ENCODE measurements at regions not wholly inside any gene's neighbourhood (a gene's known extent, or its start where the extent isn't known, plus 50 kb on each side); places are given as distances from the start of the nearest gene placed in this dataset.

DNA sequence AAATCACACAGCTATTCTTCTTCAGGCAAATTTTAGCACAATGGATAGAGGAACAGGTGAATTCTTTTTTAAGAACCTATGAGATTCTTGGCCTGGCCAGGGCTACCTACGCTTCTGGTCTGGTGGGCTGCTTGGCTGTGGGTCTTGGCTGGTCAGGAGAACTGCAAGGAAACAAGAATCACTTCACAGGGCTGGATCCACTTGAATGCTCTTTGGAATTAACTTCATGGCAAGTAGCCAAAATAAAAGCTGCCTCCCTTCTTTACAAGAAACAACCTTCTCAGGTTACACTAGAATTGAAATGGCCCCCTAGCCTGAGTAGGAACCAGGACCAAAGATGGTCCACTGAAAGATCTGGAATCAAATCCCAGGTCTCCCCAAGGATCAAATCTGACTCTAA lies 519.1 kb downstream of the IQCM start:
- ATAC-seq: no peak

DNA sequence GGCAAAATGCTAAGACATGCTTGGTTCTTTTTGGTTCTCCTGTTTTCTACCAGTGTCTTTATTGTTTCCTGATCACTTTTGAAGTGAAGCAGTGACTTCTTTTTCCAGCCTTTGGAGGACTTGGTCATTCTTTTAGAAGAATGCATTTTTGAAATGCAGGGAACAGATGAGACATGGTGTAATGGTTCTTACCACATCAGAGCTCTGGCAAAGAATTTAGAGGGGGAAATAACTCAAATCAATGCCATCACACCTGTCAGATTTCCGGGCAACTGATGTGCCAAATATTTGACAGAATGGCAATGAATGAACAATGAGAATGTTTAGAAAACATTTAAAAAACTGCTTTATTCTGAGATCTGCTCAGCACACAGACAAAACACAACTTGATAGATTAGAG lies 519.6 kb downstream of the IQCM start:
- ATAC-seq: no peak

DNA sequence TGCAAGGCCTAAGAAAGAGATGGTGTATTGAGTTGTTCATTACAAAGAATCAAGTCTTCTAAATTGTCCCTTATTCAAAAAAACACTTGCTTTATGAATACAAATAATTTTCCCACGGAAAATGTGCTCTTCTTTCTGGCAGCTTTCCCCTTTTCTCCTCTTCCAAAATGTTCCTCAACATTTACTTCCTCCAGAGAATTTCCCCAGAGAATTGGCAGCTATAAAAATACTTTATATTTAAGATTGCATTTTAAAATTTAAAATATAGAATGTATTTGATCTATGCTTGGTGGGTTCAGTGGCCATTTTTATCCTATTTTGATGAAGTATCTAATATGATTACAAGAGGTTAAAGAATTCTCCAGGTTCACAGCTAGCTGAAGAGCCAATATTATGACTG lies 521.0 kb downstream of the IQCM start:
- ATAC-seq: no peak

DNA sequence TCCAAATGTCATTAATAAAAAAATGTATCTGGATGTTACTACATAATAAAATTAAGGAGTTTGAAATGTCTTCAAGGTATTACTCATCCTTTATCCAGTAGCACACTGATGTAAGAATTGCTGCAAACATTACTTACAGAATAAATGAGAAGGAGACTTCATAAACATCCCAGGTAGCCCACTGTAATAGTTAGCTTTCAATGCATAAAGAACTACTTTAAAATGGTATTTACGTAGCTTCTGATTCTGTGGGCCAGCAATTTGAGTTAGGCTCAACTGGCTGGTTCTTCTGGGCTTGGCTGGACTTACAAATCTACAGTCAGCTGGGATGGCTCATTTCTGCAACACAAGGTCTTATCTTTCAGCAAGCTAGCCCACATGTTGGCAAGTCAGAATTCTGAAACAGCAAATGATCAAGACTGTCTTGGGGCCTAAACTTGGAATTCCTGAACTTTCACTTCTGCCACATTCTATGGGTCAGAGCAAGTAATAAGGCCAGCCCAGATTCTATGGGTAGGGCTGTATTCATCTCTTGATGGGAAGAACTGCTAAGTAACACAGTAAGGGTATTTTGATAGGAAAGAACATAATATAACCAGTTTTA lies 522.5 kb downstream of the IQCM start:
- no peak for ATAC-seq

DNA sequence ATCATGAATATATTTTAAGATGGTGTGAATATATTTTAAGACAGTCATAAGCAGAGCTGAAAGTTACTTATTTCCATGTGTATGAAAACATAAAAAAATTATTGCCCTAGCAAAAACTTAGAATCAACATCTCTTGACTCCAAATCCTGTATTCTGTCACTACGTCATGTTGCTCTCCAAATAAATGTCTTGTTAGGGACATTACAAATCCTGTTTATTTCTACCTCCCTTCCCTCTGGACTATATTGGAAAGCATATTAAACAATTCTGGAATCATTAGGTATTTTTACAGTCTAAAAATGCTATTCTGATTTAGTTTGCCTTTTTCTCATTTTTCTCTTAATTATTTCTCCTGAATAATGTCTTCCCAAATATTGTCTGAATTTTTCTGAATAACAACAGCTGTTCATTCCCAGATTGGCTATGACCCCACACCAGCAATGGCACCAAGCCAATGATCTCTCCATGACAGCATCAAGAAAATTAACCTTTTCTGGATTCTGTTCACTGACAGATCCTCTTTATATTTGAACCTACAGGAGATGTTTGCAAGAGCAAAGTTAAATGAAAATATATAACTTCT lies 523.1 kb downstream of the IQCM start:
- no peak for ATAC-seq

DNA sequence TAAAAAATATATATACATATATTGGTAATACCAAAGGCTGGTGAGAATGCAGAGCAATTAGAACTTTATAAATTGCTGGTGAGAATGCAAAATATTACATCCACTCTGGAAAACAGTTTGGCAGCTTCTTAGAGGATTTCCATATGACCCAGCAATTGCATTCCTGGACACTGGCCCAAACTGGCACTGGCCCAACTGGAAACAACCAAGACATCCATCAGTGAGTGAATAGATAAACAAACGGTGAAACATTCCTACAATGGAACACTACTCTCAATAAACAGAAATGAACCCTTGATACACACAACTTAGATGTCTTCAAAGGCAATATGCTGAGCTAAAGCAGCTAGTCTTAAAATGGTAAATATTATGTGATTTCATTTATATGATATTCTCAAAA lies 524.2 kb downstream of the IQCM start:
- ATAC-seq: no peak

DNA sequence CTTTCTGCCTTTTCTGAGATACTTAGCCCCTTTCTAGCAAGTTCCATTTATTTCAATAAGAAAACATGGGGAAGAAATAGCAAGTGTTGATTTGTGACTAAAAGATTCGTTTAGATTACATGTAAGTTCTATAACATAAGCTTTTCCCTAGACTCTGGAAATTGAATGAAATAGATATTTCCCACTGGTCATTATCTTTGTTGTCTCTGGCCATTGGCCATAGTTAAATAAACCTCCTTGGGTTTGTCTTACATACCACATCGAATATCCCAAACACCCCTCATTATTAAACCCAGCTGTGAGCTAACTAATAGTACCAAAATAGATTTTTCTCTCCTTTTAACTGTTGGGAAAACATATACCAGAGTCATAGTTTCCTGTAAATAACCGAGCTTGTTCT lies 534.8 kb downstream of the IQCM start:
- no peak for ATAC-seq

DNA sequence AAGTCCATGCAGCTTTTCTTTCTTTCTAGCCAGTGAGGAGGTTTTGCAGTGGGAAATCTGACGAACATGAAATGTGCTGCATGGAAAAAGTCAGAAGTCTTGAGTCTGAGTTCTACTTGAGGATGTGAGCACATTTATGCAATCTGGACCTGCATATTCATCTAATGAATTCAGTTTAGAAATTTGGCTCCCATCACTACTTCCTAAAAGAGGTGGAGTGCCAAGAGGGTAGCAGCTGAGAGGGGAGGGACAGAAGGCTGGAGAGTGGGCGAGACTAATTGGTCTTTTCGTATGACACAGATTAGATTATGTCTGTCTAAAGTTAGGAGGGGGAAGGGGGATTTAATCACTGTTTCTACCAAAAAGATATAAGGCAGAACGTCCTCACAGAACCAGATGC lies 535.9 kb downstream of the IQCM start:
- ATAC-seq: no peak

DNA sequence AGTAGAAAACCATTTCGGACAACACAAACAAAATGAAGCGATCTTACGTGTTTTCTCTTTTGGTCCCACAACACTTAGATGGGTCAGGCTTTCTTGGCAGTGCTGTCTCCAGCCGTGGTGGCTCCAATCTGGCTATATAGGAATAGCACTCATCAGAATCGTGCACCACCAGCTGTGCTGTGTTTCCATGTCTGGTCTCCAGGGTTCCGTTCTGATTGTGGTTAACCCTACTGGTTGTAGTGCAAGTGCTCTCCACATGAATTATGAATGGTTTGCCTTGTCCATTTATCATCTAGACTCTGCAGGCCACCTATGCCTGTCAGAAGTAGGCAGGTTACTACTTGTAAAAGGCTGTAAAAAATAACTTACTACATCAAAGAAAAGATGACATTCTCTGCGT lies 536.3 kb downstream of the IQCM start:
- no peak for ATAC-seq

DNA sequence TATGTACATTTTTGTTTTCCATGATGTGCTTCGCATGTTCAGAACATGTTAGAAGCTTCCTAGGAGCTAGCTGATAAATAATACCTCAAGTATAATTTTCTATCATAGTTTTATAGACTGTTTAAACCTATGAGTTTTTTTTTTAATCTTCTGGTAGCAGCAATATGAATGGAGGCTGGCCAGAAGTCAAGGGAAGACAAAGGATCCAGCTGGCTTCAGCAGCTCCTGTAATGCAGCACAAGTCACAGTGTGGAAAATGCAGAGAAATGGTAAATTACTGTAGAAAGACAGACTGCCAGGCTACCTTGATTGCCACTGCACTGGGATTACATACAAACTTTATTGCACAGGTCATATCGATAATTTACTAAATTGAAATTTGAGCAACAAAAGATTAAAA lies 537.9 kb downstream of the IQCM start:
- ATAC-seq: no peak

DNA sequence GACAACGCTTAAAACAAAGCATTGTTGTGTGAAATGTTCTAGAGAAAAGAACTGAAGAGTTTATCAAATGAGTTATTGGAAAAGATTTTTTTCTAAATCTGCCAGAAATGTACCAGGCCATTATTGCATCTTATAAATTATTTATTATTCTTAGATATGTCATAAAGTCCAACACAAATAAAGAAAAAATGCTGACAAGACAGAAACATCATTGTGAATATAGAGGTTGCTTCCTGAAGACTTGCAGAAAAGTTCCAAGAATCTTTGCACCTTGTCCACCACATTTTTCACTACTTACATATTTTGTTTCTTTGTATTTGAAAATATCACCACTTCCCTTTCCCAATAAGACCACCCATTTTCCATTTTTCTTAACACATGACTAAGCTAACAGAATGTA lies 545.8 kb downstream of the IQCM start:
- no peak for ATAC-seq

DNA sequence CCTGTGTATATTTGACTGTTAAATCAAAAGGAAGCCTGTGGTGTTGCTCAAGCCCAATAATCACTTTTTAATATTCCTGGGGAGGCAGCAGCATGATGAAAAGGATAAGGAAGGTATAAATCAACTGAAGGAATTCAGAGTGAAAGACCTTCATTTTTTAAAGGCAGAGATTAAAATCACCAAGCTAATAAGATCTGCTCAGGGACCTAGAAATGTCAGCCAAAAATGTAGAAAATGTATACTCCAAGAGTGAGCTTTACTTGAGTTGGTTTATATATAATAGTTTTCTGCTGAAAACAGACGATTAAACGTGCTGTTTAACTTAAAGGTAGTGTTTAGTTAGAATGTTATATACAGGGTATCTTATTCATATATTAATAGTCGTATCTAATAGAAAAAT lies 549.3 kb downstream of the IQCM start:
- no peak for ATAC-seq

DNA sequence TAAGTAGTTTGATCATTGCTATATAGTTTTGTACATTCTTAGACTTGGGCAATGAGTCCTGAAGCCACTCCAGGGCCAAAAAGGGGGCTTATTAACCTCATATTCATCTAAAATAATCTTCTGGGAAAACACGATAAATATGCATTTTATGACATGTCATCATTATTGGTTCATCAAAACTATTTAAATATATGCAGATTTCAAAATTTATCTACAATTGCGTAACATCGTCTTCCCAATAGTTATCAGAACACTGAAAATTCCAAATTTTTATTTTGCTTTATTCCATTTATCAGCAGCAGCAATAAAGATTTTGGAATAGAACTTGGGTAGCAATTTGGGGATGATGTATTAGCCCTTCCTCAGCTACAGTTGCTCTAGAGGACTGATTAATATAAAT lies 550.0 kb downstream of the IQCM start:
- ATAC-seq: no peak

DNA sequence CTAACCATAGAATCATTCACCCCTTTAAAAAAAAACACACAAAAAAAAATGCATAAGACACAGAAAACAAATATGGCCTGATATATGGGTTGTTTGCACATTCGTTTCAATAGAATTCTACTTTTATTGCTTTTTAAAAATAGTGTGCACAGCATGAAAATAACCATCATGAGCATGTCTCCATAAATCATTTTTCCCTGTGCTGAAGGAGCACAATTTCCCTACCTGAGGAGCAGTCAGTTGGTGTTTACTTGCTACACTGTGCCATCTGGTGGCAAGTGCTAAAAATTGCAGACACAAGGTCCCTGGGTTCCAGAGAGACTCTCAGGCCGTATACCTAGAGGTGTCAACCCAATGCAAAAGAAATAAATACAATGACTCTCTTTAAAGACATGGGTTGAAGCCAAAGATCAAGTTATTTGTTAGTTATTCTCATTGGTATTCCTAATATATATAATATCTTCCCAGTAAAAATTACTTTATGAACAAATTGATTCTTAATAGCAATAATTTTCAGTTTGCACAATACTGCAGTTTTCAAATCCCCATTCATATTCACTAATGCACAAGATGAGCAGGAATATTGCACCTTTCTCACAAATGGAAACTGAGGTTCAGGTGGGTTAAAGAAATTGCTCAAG lies 551.4 kb downstream of the IQCM start:
- ATAC-seq: no peak

DNA sequence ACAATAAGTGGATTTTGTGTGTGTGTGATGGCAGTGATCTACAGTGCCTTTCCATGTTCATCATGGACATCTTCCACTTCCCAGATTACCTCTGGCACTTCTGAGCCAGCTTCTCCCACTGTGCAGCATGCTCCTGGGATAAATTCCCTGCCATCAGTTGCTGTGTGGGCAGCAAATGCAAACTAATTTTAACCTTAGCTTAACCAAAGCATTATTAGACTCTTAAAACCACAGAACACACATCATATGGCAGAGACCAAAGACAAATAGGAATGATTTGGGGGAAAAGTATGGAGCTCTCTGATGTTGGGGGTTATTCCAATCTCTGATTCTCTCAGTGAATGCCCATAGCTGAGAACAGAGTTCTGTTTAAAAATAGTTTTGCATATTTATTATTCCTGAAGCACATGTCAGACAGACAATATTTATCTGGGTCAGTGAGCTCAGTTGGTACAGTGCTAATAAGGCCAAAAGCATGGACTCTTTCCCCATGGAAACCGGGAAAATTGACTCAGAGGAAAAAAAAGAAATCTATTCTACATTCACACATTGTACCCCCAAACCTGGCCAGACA lies 567.4 kb downstream of the IQCM start:
- ATAC-seq: no peak

DNA sequence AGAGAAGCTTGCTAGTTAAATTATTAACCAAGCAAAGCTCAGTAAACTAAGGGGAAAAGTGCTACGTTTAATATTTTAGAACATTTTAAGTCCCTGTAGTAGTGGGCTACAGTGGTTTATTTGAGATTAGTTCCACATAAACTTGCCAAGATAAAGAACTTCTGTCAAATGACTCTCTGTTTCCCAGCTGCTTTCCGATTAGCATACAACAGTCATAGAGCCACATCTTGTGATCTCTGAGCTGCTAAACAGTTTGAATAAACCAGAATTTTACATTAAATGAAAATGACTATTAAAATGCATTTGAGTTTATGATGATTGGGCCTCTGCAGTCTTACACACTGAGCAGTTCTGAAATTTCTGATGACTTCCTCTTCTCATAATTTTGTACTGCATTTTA lies 568.5 kb downstream of the IQCM start:
- no peak for ATAC-seq

DNA sequence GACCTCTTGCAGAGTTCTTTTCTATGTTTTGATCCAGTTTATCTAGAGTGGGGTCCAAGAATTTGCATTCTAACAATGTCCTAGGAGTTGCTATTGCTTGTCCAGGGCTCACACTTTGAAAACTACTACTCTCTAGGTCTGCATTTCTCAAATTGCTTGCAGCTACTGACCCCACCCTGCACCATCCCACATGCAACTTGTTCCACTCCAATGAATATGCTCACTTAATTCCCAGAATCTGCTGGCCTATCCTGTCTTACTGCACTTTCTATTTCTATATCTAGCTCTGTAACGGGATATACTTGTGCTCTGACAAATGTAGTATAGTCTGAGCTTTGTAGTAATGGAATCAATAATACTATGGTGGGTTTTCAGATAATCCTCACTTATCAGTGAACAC lies 570.3 kb downstream of the IQCM start:
- no peak for ATAC-seq

DNA sequence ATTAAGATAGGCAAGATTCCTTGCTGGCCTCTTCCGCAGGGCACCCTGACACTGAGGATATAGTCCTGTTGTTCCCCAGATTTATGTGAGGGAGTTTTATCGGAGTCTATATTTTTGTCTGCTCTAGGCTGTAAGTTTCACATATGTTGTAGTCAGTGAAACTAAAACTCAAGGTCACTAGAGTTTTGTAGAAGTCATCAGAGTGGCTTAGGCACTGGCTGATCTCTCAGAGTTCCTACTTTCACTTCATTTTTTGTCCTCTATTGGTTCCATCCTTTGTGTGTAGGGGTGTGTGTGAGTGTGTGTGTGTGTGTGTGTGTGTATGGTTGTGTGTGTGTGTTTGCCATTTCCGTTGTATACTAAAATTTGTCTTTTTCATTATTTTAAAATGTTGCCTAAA lies 577.5 kb downstream of the IQCM start:
- ATAC-seq: no peak

DNA sequence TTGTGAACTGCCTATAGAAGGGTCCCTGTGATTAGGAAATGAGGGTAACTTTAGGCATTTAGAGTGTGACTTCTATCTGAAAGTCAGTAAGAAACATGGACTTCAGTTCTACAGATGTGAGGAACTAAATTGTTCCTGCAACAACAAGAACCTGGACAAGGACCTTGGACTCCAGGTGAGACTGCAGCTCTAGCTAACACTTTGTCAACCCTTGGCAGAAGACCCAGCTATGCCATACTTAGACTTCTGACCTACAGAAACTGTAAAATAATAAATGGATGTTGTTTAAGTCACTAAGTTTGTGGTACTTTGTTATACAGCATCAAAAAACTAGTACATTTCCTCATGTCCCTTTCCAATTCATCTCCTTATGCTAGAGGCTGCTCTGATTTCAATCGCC lies 580.8 kb downstream of the IQCM start:
- no peak for ATAC-seq

DNA sequence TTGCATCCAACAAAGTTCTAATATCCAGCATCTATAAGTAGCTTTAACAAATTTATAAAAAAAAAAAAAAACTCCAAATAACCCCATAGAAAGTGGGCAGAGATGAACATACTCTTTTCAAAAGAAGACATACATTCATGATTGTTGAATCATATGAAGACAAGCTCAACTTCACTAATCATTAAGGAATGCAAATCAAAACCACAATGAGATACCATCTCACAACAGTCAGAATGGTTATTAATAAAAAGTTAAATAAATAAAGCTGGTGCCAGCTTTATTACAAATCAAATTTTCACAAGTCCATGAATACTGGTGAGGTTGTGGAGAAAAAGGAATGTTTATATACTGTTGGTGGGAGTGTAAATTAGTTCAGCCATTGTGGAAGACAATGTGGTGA lies 592.0 kb downstream of the IQCM start:
- ATAC-seq: no peak

DNA sequence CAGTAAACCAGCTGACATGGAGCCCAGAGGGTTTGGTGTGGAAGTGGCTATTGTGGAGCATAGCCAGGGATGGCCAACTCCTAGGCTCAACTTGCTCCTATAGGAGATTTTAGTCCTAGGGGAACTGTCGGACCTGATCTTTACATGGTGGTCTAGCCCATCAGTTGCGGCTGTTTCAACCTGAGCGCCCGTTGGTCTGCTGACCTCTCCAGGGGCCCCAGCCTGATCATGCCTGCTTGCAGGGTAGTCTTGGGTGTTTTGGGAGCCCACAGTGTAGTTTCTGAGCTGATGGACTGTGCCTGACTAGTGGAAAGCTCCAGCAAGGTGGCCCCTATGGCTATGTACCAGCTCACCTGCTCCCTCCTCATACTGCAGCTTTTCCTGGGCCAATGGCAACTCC lies 597.0 kb downstream of the IQCM start:
- ATAC-seq: no peak

DNA sequence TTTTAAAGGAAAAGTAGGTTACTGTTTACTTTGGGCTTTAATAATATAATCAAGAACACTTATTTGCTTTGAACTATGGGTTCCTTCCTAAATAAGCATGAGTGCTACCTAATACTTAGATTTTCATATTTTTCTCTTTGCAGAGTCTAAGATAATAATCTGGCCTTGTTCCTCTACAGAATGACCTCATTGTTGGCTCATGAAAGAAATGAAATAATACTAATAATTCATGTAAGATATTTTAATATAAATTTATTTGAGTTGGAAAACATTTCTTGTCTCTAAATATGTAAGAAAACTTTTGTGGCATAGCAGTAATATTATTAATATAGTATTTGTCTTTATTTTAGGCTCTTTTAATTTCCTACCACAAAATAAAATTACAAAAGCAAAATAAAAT lies 601.3 kb downstream of the IQCM start:
- ATAC-seq: no peak

DNA sequence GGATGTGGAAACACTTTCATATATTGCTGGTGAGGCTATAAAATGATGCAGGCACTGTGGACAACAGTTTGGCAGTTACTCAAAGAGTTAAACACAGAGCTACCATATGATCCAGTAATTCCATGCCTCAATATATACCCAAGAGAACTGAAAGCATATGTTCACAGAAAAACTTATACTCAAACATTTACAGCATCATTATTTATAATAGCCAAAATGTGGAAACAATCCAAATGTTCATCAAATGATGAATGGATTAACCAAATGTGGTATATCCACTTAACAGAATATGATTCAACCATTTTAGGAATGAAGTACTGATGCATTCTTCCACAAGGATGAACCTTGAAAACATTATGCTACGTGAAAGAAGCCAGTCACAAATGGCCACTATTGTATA lies 603.8 kb downstream of the IQCM start:
- no peak for ATAC-seq

DNA sequence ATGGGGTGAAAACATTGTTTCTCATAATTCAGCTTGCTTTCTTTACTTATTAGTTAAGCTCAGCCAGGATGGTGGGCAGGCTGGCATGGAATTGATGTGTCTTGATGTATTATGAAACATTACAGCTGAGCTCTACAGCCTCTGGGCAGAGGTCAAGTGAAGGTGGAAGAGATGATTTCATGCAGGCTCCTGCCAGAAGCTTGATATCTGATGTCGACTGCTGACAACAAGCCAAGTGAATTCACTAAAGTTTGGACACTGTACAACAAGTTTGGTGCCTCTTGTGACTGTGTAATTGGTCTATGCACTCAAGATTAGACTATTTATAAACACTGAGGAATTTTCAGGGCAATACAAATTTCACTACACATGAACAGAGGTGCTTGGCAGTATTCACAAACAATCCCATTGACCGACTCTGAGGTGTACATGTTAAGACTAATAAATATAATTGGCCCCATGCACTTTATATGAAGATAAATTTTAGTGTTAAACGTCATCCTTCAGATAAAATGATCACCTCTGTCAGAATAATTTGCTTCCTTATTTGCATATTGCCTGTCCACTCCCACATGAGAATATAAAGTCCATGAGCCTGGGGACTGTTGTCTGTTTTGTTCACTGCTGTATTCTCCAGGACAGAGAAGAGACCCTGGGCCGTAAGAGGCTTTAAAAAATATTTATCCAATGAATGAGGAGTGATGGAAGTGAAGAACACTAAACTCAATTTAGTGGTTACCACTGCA lies 612.2 kb downstream of the IQCM start:
- ATAC-seq: no peak

Measured in activated CD4-positive, CD25-positive, alpha-beta regulatory T cell treated with anti-CD3 and anti-CD28 coated beads, Interleukin-2, amount 50 U/mL, for 24 hours (primary cell).